Uterus (tissue), 2 donors: ENCODE measurements at regions not wholly inside any gene's neighbourhood (a gene's known extent, or its start where the extent isn't known, plus 50 kb on each side); places are given as distances from the start of the nearest gene placed in this dataset.

Source experiments
- CTCF ChIP-seq, 4 experiments: fragments of 200-600 bp in 2 of 4; fragments of 450-650 bp in 2 of 4; sonication (generic) in 2 of 4; IDR thresholded peaks; one replicate each; pipeline ENCODE4 v1.5.1; 2016 to 2019; ENCODE audit warnings: antibody characterized with exemption in 4 of 4, mild to moderate bottlenecking in 2 of 4, moderate library complexity in 1 of 4
- POLR2A ChIP-seq, 2 donors: fragments of 450-650 bp; IDR thresholded peaks; one replicate each; pipeline ENCODE4 v1.6.1; 2016; ENCODE audit warnings: antibody characterized with exemption in 2 of 2, mild to moderate bottlenecking in 1 of 2, moderate library complexity in 1 of 2

GRCh38 chr3:41041462-41041861, 157.8 kb upstream of the CTNNB1 start:
- TF ChIP-seq CTCF (IDR thresholded peaks at IDR 0.05) (no peak), POLR2A (IDR thresholded peaks at IDR 0.05) (no peak)
